Activated CD4-positive, alpha-beta T cell treated with anti-CD3 and anti-CD28 coated beads, Interleukin-10, Interleukin-2, amounts not matched to agents 100 ng/mL and 50 ng/mL, durations not matched to agents 16 hours and 8 hours (primary cell): ENCODE measurements at regions not wholly inside any gene's neighbourhood (a gene's known extent, or its start where the extent isn't known, plus 50 kb on each side); places are given as distances from the start of the nearest gene placed in this dataset.
A peak's percentile ranks its signal among the peaks of the same experiment; 100 is the strongest.

ENCODE experiments used
- DNase-seq: peaks from one replicate; pipeline ENCODE4 v3.0.0-alpha.2; 2020

GRCh38 chr17:72022328-72023275 is 98.2 kb upstream of the SOX9 start:
- DNase-seq, result no peak

GRCh38 chr17:72024457-72024856 is 96.4 kb upstream of the SOX9 start:
- DNase-seq, result no peak

- no peak for DNase-seq
Observed at GRCh38 chr17:72025113-72025512, 95.7 kb upstream of the SOX9 start.

GRCh38 chr17:72030067-72030899 is 90.5 kb upstream of the SOX9 start:
- peak; percentile 47 for DNase-seq

- no peak for DNase-seq
Observed at GRCh38 chr17:72031219-72031884, 89.5 kb upstream of the SOX9 start.

GRCh38 chr17:72033334-72033733 is 87.5 kb upstream of the SOX9 start:
- no peak for DNase-seq

- DNase-seq, result no peak
Observed at GRCh38 chr17:72034000-72034399, 86.8 kb upstream of the SOX9 start.

- no peak for DNase-seq
Observed at GRCh38 chr17:72038427-72038826, 82.4 kb upstream of the SOX9 start.

- DNase-seq, result no peak
Observed at GRCh38 chr17:72039490-72039889, 81.3 kb upstream of the SOX9 start.

- DNase-seq, result no peak
Observed at GRCh38 chr17:72046178-72046577, 74.6 kb upstream of the SOX9 start.

GRCh38 chr17:72046643-72047612 is 73.9 kb upstream of the SOX9 start:
- no peak for DNase-seq

- no peak for DNase-seq
Observed at GRCh38 chr17:72049914-72050313, 70.9 kb upstream of the SOX9 start.

- DNase-seq, result no peak
Observed at GRCh38 chr17:72053036-72053435, 67.8 kb upstream of the SOX9 start.

GRCh38 chr17:72053449-72053848 is 67.4 kb upstream of the SOX9 start:
- no peak for DNase-seq

- no peak for DNase-seq
Observed at GRCh38 chr17:72056155-72056554, 64.7 kb upstream of the SOX9 start.

- DNase-seq, result no peak
Observed at GRCh38 chr17:72056727-72057290, 64.0 kb upstream of the SOX9 start.

GRCh38 chr17:72060084-72060483 is 60.7 kb upstream of the SOX9 start:
- no peak for DNase-seq

GRCh38 chr17:72063262-72063661 is 57.6 kb upstream of the SOX9 start:
- DNase-seq, result no peak

GRCh38 chr17:72063756-72064450 is 56.9 kb upstream of the SOX9 start:
- no peak for DNase-seq

GRCh38 chr17:72064606-72065193 is 56.1 kb upstream of the SOX9 start:
- no peak for DNase-seq

GRCh38 chr17:72065556-72065955 is 55.3 kb upstream of the SOX9 start:
- DNase-seq, result no peak
